ENCODE measurements at regions not wholly inside any gene's neighbourhood (a gene's known extent, or its start where the extent isn't known, plus 50 kb on each side); places are given as distances from the start of the nearest gene placed in this dataset.

GRCh38 chr12:62078020-62078419, 182.2 kb upstream of the USP15 start:
- H3K4me3 ChIP-seq, result no peak overlapping the region
- H3K27me3 ChIP-seq, result no peaks in the 10 kb centered on the region
- no peak for TF ChIP-seq CTCF (IDR thresholded peaks at IDR 0.05)
- no peaks in the 10 kb centered on the region for H3K9me3 ChIP-seq
- H3K9ac ChIP-seq (ENCODE audit: low read depth in 2 of 2, low read length in 2 of 2), result no peak overlapping the region
- no peak overlapping the region for H3K27ac ChIP-seq
- H3K4me1 ChIP-seq, result no peaks in the 10 kb centered on the region
- DNase-seq, result no peak
- H3K36me3 ChIP-seq, result no peaks in the 10 kb centered on the region
- intact Hi-C loops (cut with DNase I), result no loop called here

- H3K27me3 ChIP-seq, result no peaks in the 10 kb centered on the region
- H3K36me3 ChIP-seq, result no peaks in the 10 kb centered on the region
- H3K9ac ChIP-seq (ENCODE audit: low read depth in 2 of 2, low read length in 2 of 2), result no peak overlapping the region
- H3K4me3 ChIP-seq, result no peak overlapping the region
- intact Hi-C loops (cut with DNase I), result no loop called here
- no peaks in the 10 kb centered on the region for H3K4me1 ChIP-seq
- no peak overlapping the region for H3K27ac ChIP-seq
- DNase-seq, result no peak
- no peaks in the 10 kb centered on the region for H3K9me3 ChIP-seq
- no peak for TF ChIP-seq CTCF (IDR thresholded peaks at IDR 0.05)
Observed at GRCh38 chr12:62082448-62082847, 177.8 kb upstream of the USP15 start.

- Histone ChIP-seq H3K27ac (no peak overlapping the region), H3K4me1 (no peaks in the 10 kb centered on the region), H3K4me3 (no peak overlapping the region), H3K27me3 (no peaks in the 10 kb centered on the region), H3K9me3 (no peaks in the 10 kb centered on the region), H3K36me3 (no peaks in the 10 kb centered on the region), H3K9ac (ENCODE audit: low read depth in 2 of 2, low read length in 2 of 2) (no peak overlapping the region)
- no peak for DNase-seq
- no peak for TF ChIP-seq CTCF (IDR thresholded peaks at IDR 0.05)
- intact Hi-C loops (cut with DNase I), result no loop called here
Observed at GRCh38 chr12:62098132-62098531, 162.1 kb upstream of the USP15 start.

GRCh38 chr12:62103748-62104147, 156.5 kb upstream of the USP15 start:
- Histone ChIP-seq H3K27ac (no peak overlapping the region), H3K9me3 (no peaks in the 10 kb centered on the region), H3K27me3 (no peaks in the 10 kb centered on the region), H3K4me3 (no peak overlapping the region), H3K9ac (ENCODE audit: low read depth in 2 of 2, low read length in 2 of 2) (no peak overlapping the region), H3K4me1 (no peaks in the 10 kb centered on the region), H3K36me3 (no peaks in the 10 kb centered on the region)
- intact Hi-C loops (cut with DNase I), result no loop called here
- no peak for TF ChIP-seq CTCF (IDR thresholded peaks at IDR 0.05)
- no peak for DNase-seq

GRCh38 chr12:62106547-62107185, 153.5 kb upstream of the USP15 start:
- no peak overlapping the region for H3K9ac ChIP-seq (ENCODE audit: low read depth in 2 of 2, low read length in 2 of 2)
- intact Hi-C loops (cut with DNase I), result no loop called here

More at GRCh38 chr12:62106547-62107185, 153.5 kb upstream of the USP15 start:
- H3K4me1 ChIP-seq, result no peaks in the 10 kb centered on the region
- DNase-seq, result no peak
- no peaks in the 10 kb centered on the region for H3K36me3 ChIP-seq
- no peaks in the 10 kb centered on the region for H3K9me3 ChIP-seq
- TF ChIP-seq CTCF (IDR thresholded peaks at IDR 0.05), result no peak
- no peak overlapping the region for H3K4me3 ChIP-seq
- no peaks in the 10 kb centered on the region for H3K27me3 ChIP-seq
- H3K27ac ChIP-seq, result no peak overlapping the region

Data from colonic mucosa (tissue), 4 donors.